HG03565 (cell line): ENCODE measurements at regions not wholly inside any gene's neighbourhood (a gene's known extent, or its start where the extent isn't known, plus 50 kb on each side); places are given as distances from the start of the nearest gene placed in this dataset.

Source experiments
- ATAC-seq: cut with Tn5 transposase; IDR thresholded peaks from one replicate; pipeline ENCODE4 v1.9.1; 2021; ENCODE audit warnings: mild to moderate bottlenecking, moderate library complexity; ENCODE audit not compliant: unreplicated experiment

GRCh38 chr3:107992976-107993684 is 97.7 kb downstream of the CD47 start:
- ATAC-seq: no peak

GRCh38 chr3:107990926-107991325 is 99.9 kb downstream of the CD47 start:
- no peak for ATAC-seq

- ATAC-seq: no peak
These were observed 100.4 kb downstream of the CD47 start for GRCh38 chr3:107990433-107990832.

- no peak for ATAC-seq
These were observed 101.2 kb downstream of the CD47 start for GRCh38 chr3:107989661-107990060.

GRCh38 chr3:107988460-107989175 is 102.2 kb downstream of the CD47 start:
- ATAC-seq: no peak

DNA sequence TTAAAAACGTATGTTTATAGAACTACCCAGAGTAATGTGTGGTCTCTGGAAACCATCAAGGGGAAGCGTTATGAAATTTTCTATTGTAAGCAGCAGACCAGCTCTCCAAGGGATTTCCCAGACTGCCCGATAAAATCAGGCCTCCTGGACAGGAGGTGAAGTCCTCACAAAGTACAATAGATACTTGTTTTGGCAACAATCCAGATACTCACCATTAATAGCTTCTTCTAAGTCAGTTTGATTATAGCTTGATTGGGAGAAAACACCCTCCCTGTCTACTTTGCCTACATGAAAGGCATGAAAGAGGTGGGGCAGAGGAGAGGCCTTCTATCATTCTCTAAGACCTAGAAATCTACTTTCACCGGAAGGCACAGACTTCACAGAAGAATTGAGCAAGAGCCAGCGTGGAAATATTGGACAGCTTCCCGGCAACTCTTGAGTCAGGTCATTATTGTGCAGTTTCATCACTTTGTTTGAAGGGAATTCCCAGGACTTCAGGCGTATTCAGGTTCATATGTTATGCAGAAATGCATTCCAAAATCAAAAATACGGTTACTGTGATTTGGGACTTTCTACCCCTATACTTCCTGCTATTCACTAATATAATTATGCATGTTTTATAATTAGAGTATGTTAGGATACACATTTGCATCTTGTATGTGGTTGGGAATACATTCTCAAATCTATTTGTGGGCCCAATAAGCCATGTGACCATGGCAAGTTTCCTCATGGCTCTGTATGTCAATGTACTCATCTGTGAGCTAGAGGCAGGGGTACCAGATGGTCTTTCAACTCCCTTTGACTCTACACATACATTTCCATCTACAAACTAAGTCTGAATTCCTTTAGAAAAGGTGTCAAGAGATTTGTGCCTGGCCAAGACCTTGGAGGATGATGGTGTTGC is 103.5 kb downstream of the CD47 start:
- ATAC-seq: no peak

GRCh38 chr3:107986505-107986904 is 104.3 kb downstream of the CD47 start:
- no peak for ATAC-seq

- ATAC-seq: peak; percentile 92
These were observed 105.3 kb downstream of the CD47 start for GRCh38 chr3:107985496-107985895.

DNA sequence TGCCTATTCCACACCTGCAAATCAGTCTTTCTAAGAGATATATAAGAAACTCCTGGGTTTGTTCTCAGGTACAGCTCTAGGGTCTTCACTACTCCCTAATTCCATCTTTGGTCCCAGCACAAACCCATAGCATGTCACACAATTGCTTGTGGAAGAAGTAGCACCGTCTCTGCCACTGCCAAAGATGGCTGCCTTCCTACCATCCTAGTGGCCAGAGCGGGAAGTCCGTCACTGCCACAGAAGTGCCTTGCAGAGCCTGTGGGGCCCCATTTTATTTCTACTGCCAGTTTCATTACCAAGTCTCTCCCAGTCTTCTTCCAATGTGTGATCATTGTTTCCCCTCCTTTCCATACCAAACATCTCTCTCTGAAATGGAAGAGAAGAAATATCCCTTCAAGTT is 107.6 kb downstream of the CD47 start:
- no peak for ATAC-seq

- ATAC-seq: no peak
These were observed 108.7 kb downstream of the CD47 start for GRCh38 chr3:107982165-107982564.

DNA sequence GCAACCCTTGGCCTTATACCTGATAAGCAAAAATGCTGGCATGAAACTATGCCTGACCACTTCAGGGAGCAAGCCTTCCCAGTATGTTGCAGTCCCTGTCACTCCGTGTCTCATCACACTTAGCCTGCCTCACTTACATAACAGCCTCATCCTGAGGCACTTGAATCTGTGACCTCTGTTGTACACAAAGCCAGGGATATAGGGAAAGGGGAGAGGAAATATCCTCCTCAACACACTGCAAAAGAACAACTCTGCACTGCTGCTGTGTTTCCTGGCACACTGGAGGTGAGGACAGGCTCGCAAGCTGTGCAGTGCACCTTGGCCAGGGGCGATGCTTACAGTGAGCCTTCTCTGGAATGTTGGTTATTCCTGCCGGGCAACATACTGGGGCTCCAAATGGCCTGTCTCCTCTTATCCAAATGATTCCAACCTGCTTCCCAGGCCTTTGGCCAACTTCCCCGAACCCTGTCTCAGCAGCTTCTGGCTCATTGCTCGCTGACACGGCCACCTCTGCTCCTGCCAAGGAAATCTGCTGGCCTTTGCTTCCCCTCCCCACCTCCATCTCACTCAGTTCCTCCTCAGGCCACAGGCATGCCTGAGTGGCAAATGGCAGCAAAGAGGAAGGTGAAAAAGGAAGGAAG is 109.2 kb downstream of the CD47 start:
- ATAC-seq: no peak

GRCh38 chr3:107979538-107979937 is 111.3 kb downstream of the CD47 start:
- ATAC-seq: no peak

DNA sequence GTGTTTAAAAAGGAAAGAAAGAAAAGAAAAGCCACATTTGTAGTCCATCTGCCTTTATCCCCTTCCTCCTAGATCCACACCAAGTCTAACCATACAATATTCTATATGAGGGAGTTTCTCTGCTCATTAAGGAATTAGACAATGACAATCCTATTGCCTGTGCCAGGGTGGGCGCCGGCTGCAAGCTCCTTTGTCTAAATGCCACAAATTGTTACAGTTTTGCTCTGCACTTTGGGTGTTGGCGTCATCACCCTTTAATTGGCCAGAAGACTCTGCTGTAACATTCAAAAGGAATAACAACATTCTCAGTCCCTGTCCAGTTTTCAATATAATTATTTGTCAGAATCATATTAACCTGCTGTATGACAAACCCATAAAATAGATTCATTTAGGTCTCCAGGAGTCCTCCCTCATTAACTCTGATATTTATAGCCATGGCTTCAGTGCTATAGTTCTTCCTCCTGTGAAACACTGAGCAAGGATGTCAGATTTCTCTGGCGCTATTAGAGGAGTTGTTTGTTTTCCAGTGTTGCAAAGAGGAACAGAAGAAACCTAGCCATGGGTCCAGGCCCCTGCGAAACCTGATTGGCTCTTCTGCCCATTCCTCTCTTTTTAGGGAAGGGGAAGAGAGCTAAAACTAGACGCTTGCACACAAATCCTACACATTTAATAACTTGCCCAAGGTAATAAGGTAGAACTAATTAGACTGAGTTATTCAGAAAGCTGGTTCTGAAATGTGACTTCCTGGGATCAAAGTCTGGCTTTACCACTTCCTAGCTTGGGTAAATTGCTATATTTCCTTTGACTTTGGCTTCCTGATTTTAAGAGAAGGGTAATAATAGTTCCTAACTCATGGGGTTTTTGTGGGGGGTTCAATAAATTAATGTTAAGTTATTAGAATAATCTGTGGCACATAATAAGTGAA is 112.4 kb downstream of the CD47 start:
- no peak for ATAC-seq

- no peak for ATAC-seq
These were observed 113.4 kb downstream of the CD47 start for GRCh38 chr3:107977221-107978130.

- no peak for ATAC-seq
These were observed 114.5 kb downstream of the CD47 start for GRCh38 chr3:107976202-107976800.

GRCh38 chr3:107975529-107976201 is 115.2 kb downstream of the CD47 start:
- ATAC-seq: no peak

- no peak for ATAC-seq
These were observed 116.9 kb downstream of the CD47 start for GRCh38 chr3:107973961-107974360.

GRCh38 chr3:107973152-107973551 is 117.7 kb downstream of the CD47 start:
- ATAC-seq: no peak
